Hepatic stellate cell (primary cell): ENCODE measurements at regions not wholly inside any gene's neighbourhood (a gene's known extent, or its start where the extent isn't known, plus 50 kb on each side); places are given as distances from the start of the nearest gene placed in this dataset.
A peak's percentile ranks its signal among the peaks of the same experiment; 100 is the strongest.
"Not testable (repeated sequence)": the region's sequence is repeated elsewhere in the genome, so short reads cannot be mapped to it uniquely, and the experiment has no call there.

Experiments used
- DNase-seq: peaks from one replicate; pipeline ENCODE4 v3.0.0; 2011; ENCODE audit warnings: low spot score

DNA sequence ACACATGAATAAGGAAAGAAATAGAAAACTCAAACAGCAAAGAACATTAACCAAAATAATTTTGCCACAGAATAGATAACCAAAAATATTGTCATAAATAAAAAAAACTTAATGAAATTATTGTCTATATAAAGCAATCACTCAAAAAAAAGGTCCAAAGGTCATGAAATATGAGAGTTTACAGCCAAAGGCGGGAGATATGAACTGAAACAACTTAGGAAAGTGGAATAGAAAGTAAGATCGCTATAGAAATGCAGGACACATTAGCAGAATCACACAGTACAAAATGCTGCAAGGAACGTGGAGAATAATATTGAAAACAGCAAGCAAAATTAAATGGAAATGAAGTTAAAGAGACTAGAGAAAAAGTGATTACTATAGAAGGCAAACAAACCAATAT, 375.0 kb upstream of the ARHGEF26 start:
- no peak for DNase-seq

GRCh38 chr3:153749070-153749610, 372.1 kb upstream of the ARHGEF26 start:
- no peak for DNase-seq

GRCh38 chr3:153752405-153753027, 368.7 kb upstream of the ARHGEF26 start:
- no peak for DNase-seq

DNA sequence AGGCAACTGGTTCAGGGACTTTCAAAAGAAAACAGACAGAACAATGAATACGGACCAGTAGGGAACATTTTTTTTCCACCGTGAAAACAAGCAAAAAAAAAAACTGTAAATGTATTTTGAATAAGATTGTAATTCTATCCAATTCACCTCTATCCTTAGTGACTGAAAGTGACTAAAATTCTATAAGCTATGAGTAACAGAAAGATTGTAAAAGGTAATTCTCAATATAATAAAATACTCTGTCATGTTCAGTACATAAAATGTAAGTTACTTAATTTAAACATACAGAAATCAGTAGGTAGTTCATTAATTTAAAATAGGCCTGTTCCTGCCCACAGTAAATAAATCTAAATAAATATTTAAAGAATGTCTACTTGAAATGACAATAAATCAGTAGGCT, 368.2 kb upstream of the ARHGEF26 start:
- DNase-seq, result no peak

GRCh38 chr3:153756816-153757215, 364.4 kb upstream of the ARHGEF26 start:
- no peak for DNase-seq

DNA sequence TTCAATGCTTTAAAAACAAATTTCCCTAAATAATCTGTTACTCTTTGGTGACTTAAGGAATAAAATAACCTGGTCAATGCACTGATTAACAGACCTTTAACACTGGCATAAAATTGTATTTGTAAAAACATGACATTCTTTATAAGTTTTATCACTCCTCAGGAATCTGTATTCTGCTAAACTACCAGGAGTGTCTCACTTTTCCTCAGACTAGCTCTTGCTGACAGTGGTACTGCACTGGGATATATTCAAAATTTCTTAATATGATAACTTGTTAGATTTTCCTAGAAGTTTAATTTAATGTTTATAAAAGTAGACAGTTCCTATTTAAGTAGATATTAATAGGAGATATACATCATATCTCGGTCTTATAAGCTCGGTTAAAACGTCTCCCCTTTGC, 363.4 kb upstream of the ARHGEF26 start:
- peak; percentile 6 for DNase-seq

GRCh38 chr3:153760948-153761347, 360.2 kb upstream of the ARHGEF26 start:
- no peak for DNase-seq

GRCh38 chr3:153762411-153763235, 358.6 kb upstream of the ARHGEF26 start:
- DNase-seq, result no peak

DNA sequence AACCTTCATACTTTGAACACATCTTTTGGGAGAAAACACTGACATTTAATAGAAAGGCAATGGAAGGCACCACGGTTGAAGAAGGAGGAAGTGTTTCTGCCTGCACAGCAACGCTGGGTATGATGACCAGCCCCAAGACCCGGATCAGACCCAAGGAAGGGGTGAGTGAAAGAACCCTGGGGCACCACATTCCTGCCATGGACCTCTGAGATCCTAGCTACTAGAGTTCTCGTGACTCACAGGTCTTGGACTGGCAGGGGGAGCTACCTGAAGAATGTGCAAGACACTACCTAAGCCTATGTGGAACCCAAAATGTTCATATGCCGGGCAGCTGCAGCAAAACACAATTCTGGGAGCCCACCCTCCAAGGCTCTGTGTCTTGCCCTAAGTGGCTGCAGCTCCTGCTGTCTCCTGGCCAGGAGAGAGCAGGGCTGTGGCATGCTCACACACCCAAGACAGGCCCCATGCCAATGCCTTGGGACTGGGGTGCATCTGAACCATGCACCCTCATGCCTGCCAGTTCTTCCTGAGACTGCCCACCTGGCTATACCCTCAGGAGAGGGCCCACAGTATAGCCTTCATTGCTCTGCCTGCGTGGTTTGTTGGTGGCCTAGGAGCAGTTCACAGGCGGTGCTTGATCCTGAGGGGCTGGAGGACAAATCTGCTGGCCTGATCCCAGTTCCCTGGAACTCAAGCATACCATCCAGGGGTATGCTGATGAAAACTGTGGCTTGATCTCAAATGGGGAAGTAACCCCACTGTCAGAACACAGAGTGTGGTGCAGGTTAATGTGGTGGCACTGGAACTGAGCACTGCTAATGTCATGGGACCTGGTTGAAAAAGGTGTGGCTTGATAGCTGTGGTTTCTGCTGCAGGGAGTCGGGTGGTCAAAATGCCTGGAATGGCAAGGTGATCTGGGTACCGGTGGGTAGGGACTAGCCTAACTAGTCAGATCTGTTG, 353.3 kb upstream of the ARHGEF26 start:
- no peak for DNase-seq

- peak; percentile 26 for DNase-seq
Measured at GRCh38 chr3:153768561-153769469, 352.4 kb upstream of the ARHGEF26 start.

GRCh38 chr3:153783106-153783505, 338.1 kb upstream of the ARHGEF26 start:
- DNase-seq, result no peak

GRCh38 chr3:153783741-153784480, 337.3 kb upstream of the ARHGEF26 start:
- DNase-seq, result no peak

DNA sequence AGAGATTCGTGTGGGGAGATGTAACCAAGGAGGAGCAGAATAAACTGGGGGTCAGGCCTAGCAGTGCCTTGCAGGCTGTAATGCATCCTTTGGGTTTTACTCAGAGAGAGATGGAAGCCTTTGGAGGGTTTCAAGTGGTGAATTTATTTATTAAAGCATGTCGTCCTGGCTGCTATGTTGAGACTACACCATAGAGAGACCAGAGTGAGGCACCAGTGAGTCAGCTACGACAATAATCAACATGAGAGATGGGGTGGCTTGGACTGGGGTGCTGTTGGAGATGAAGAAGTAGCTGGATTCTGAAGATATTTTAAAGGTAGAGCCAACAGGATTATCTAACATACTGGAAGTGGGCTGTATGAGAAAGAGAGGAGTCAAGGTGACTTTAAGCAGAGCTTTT, 335.3 kb upstream of the ARHGEF26 start:
- no peak for DNase-seq

- DNase-seq, result no peak
Measured at GRCh38 chr3:153789380-153789779, 331.8 kb upstream of the ARHGEF26 start.

GRCh38 chr3:153797056-153797455, 324.1 kb upstream of the ARHGEF26 start:
- not testable (repeated sequence) for DNase-seq

- no peak for DNase-seq
Measured at GRCh38 chr3:153809097-153809496, 312.1 kb upstream of the ARHGEF26 start.

DNA sequence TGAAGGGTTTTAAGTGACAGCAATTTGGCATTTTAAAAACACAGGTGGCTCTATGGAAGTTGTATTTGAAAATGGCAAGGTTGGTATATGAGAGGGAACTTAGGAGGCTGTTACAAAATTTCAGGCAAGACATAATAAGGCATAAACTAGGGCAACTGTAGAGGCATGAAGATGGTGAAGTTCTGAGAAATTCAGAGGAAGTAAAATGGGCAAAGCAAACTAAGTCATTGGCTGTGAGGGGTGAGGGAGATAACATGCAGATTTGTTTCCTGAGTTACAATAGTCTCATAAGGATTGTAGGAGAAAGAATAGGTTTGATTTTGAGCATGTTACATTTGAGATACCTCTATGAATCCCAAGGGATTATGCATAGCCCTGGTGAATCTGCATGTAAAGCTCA, 302.9 kb upstream of the ARHGEF26 start:
- DNase-seq, result no peak

- no peak for DNase-seq
Measured at GRCh38 chr3:153820035-153820434, 301.2 kb upstream of the ARHGEF26 start.

- DNase-seq, result not testable (repeated sequence)
Measured at GRCh38 chr3:153828346-153828745, 292.8 kb upstream of the ARHGEF26 start.

DNA sequence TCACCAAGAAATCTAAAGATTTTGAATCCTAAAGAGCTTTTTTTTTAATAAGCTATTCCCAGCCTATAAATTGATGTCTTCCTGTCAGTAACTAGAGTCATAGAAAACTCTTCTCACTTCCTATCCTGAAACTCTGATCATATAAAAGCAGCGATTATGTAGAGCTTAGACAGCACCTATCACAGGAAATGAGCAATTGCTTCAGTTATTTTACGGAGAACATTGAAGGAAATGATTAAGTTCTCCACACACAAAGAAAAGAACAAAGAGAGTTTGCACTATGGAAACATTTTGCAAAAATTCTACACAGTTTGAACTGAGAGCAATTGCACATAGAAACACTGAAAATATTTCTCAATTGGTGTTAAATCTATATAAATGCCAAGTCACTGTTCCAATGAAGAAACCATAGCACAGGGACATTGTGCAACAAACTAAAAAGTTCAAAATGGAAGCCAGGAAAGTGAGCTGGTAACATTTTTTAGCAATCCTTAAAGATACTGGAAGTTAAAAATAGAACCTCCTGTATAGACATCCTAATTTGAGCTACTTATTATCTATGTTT, 291.5 kb upstream of the ARHGEF26 start:
- no peak for DNase-seq
